ENCODE measurements at regions not wholly inside any gene's neighbourhood (a gene's known extent, or its start where the extent isn't known, plus 50 kb on each side); places are given as distances from the start of the nearest gene placed in this dataset.
"Not testable (repeated sequence)": the region's sequence is repeated elsewhere in the genome, so short reads cannot be mapped to it uniquely, and the experiment has no call there.

- CTCF ChIA-PET (ENCODE audit: unreplicated experiment); BruUV-seq (replicated peaks); H3K36me3 ChIP-seq (ENCODE audit: insufficient read depth, low read length); H3K4me2 ChIP-seq (ENCODE audit: low read length); H3K4me1 ChIP-seq (ENCODE audit: insufficient read depth, low read length, poor library complexity, severe bottlenecking); H3K27ac ChIP-seq (ENCODE audit: low read depth, low read length, poor library complexity, severe bottlenecking); intact Hi-C loops (cut with micrococcal nuclease; ENCODE audit: unreplicated experiment); DNase-seq (ENCODE audit: low spot score); H4K20me1 ChIP-seq (ENCODE audit: insufficient read depth, low read length); H3K9me2 ChIP-seq (ENCODE audit: insufficient read depth, low read length); H3K79me2 ChIP-seq (ENCODE audit: insufficient read depth, low read depth, low read length); POLR2A ChIA-PET; H2AFZ ChIP-seq (ENCODE audit: low read length); H3K4me3 ChIP-seq (ENCODE audit: low read depth, low read length, poor library complexity, severe bottlenecking): not testable (repeated sequence)
- peaks cover 33% of the 10 kb centered on the region; the same call in 1 of the 2 replicates for H3K9me3 ChIP-seq (ENCODE audit: low read length)
These were observed 5303.4 kb upstream of the TPTE start for GRCh38 chr21:5217933-5218332.

DNA sequence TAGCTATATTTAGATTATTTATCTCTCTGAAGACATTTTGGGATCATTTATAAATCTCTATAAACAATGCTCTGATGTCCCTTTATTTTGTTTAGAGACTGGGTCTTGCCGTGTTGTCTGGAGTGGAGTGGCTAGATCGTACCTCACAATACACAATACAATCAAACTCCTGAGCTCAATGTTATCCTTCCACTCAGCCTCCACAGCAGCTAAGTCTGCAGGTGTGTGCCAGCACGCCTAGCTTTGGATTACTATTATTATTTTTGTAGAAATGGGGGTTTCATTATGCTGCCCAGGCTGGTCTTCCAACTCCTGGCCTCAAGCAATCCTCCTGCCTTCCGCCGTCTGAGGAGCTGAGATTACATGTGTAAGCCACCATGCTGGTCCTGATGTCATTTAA lies 5301.4 kb upstream of the TPTE start:
- H3K9me3 ChIP-seq (ENCODE audit: low read length), result peaks cover 37% of the 10 kb centered on the region; the same call in 1 of the 2 replicates
- intact Hi-C loops (cut with micrococcal nuclease; ENCODE audit: unreplicated experiment); H2AFZ ChIP-seq (ENCODE audit: low read length); H3K4me1 ChIP-seq (ENCODE audit: insufficient read depth, low read length, poor library complexity, severe bottlenecking); H3K27ac ChIP-seq (ENCODE audit: low read depth, low read length, poor library complexity, severe bottlenecking); POLR2A ChIA-PET; BruUV-seq (replicated peaks); DNase-seq (ENCODE audit: low spot score); H4K20me1 ChIP-seq (ENCODE audit: insufficient read depth, low read length); H3K9me2 ChIP-seq (ENCODE audit: insufficient read depth, low read length); CTCF ChIA-PET (ENCODE audit: unreplicated experiment); H3K79me2 ChIP-seq (ENCODE audit: insufficient read depth, low read depth, low read length); H3K4me3 ChIP-seq (ENCODE audit: low read depth, low read length, poor library complexity, severe bottlenecking); H3K36me3 ChIP-seq (ENCODE audit: insufficient read depth, low read length); H3K4me2 ChIP-seq (ENCODE audit: low read length): not testable (repeated sequence)

- H3K79me2 ChIP-seq (ENCODE audit: insufficient read depth, low read depth, low read length); DNase-seq (ENCODE audit: low spot score); POLR2A ChIA-PET; CTCF ChIA-PET (ENCODE audit: unreplicated experiment); H3K27ac ChIP-seq (ENCODE audit: low read depth, low read length, poor library complexity, severe bottlenecking); H3K9me2 ChIP-seq (ENCODE audit: insufficient read depth, low read length); intact Hi-C loops (cut with micrococcal nuclease; ENCODE audit: unreplicated experiment); H3K4me3 ChIP-seq (ENCODE audit: low read depth, low read length, poor library complexity, severe bottlenecking); H3K4me2 ChIP-seq (ENCODE audit: low read length); H4K20me1 ChIP-seq (ENCODE audit: insufficient read depth, low read length); H3K4me1 ChIP-seq (ENCODE audit: insufficient read depth, low read length, poor library complexity, severe bottlenecking); H2AFZ ChIP-seq (ENCODE audit: low read length); BruUV-seq (replicated peaks); H3K36me3 ChIP-seq (ENCODE audit: insufficient read depth, low read length): not testable (repeated sequence)
- H3K9me3 ChIP-seq (ENCODE audit: low read length), result peaks cover 37% of the 10 kb centered on the region; the same call in 1 of the 2 replicates
- TF ChIP-seq, protein P1, sequence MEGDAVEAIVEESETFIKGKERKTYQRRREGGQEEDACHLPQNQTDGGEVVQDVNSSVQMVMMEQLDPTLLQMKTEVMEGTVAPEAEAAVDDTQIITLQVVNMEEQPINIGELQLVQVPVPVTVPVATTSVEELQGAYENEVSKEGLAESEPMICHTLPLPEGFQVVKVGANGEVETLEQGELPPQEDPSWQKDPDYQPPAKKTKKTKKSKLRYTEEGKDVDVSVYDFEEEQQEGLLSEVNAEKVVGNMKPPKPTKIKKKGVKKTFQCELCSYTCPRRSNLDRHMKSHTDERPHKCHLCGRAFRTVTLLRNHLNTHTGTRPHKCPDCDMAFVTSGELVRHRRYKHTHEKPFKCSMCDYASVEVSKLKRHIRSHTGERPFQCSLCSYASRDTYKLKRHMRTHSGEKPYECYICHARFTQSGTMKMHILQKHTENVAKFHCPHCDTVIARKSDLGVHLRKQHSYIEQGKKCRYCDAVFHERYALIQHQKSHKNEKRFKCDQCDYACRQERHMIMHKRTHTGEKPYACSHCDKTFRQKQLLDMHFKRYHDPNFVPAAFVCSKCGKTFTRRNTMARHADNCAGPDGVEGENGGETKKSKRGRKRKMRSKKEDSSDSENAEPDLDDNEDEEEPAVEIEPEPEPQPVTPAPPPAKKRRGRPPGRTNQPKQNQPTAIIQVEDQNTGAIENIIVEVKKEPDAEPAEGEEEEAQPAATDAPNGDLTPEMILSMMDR (conservative IDR thresholded peaks at IDR 0.05; ENCODE audit: low read length), result peak; percentile 38
These were observed 5300.9 kb upstream of the TPTE start for GRCh38 chr21:5220468-5220867.

GRCh38 chr21:5221458-5222050 lies 5299.8 kb upstream of the TPTE start:
- BruUV-seq (replicated peaks); H3K9me2 ChIP-seq (ENCODE audit: insufficient read depth, low read length); H3K79me2 ChIP-seq (ENCODE audit: insufficient read depth, low read depth, low read length); H3K27ac ChIP-seq (ENCODE audit: low read depth, low read length, poor library complexity, severe bottlenecking); intact Hi-C loops (cut with micrococcal nuclease; ENCODE audit: unreplicated experiment); H3K4me3 ChIP-seq (ENCODE audit: low read depth, low read length, poor library complexity, severe bottlenecking); H2AFZ ChIP-seq (ENCODE audit: low read length); CTCF ChIA-PET (ENCODE audit: unreplicated experiment); DNase-seq (ENCODE audit: low spot score); H3K36me3 ChIP-seq (ENCODE audit: insufficient read depth, low read length); H3K4me2 ChIP-seq (ENCODE audit: low read length); POLR2A ChIA-PET; H3K4me1 ChIP-seq (ENCODE audit: insufficient read depth, low read length, poor library complexity, severe bottlenecking); H4K20me1 ChIP-seq (ENCODE audit: insufficient read depth, low read length): not testable (repeated sequence)
- peaks cover 37% of the 10 kb centered on the region; the same call in 1 of the 2 replicates for H3K9me3 ChIP-seq (ENCODE audit: low read length)

GRCh38 chr21:5222996-5223782 lies 5298.2 kb upstream of the TPTE start:
- H3K79me2 ChIP-seq (ENCODE audit: insufficient read depth, low read depth, low read length); H3K36me3 ChIP-seq (ENCODE audit: insufficient read depth, low read length); H4K20me1 ChIP-seq (ENCODE audit: insufficient read depth, low read length); BruUV-seq (replicated peaks); H2AFZ ChIP-seq (ENCODE audit: low read length); H3K27ac ChIP-seq (ENCODE audit: low read depth, low read length, poor library complexity, severe bottlenecking); CTCF ChIA-PET (ENCODE audit: unreplicated experiment); DNase-seq (ENCODE audit: low spot score); H3K4me2 ChIP-seq (ENCODE audit: low read length); H3K9me2 ChIP-seq (ENCODE audit: insufficient read depth, low read length); POLR2A ChIA-PET; intact Hi-C loops (cut with micrococcal nuclease; ENCODE audit: unreplicated experiment); H3K4me1 ChIP-seq (ENCODE audit: insufficient read depth, low read length, poor library complexity, severe bottlenecking); H3K4me3 ChIP-seq (ENCODE audit: low read depth, low read length, poor library complexity, severe bottlenecking): not testable (repeated sequence)
- H3K9me3 ChIP-seq (ENCODE audit: low read length), result peaks cover 32% of the 10 kb centered on the region; the same call in 1 of the 2 replicates

- CTCF ChIA-PET (ENCODE audit: unreplicated experiment); H3K9me2 ChIP-seq (ENCODE audit: insufficient read depth, low read length); H3K27ac ChIP-seq (ENCODE audit: low read depth, low read length, poor library complexity, severe bottlenecking); H3K4me1 ChIP-seq (ENCODE audit: insufficient read depth, low read length, poor library complexity, severe bottlenecking); H3K79me2 ChIP-seq (ENCODE audit: insufficient read depth, low read depth, low read length); BruUV-seq (replicated peaks); H4K20me1 ChIP-seq (ENCODE audit: insufficient read depth, low read length); DNase-seq (ENCODE audit: low spot score); H3K36me3 ChIP-seq (ENCODE audit: insufficient read depth, low read length); intact Hi-C loops (cut with micrococcal nuclease; ENCODE audit: unreplicated experiment); H3K4me2 ChIP-seq (ENCODE audit: low read length); H3K4me3 ChIP-seq (ENCODE audit: low read depth, low read length, poor library complexity, severe bottlenecking); H2AFZ ChIP-seq (ENCODE audit: low read length): not testable (repeated sequence)
- POLR2A ChIA-PET, result interaction anchor here (0.7 kb wide), 1 partner anchor 16 kb away, joined by 3 read pairs; no protein-coding TSS in a partner anchor
- H3K9me3 ChIP-seq (ENCODE audit: low read length), result peaks cover 29% of the 10 kb centered on the region; the same call in 1 of the 2 replicates
These were observed 5297.2 kb upstream of the TPTE start for GRCh38 chr21:5224156-5224555.

All from OCI-LY7 (cell line).